ENCODE measurements at regions not wholly inside any gene's neighbourhood (a gene's known extent, or its start where the extent isn't known, plus 50 kb on each side); places are given as distances from the start of the nearest gene placed in this dataset.

GRCh38 chr5:6145616-6146237 is 232.6 kb downstream of the MED10 start:
- TF ChIP-seq TCF12 (IDR thresholded peaks at IDR 0.05; ENCODE audit: low read depth) (no peak), NFIC (IDR thresholded peaks at IDR 0.05) (no peak), RAD21 (IDR thresholded peaks at IDR 0.05; ENCODE audit: low read depth) (no peak), ZBTB7A (IDR thresholded peaks at IDR 0.05; ENCODE audit: low read depth) (no peak), CEBPB (IDR thresholded peaks at IDR 0.05) (no peak), TEAD4 (IDR thresholded peaks at IDR 0.05) (no peak), USF1 (IDR thresholded peaks at IDR 0.05) (no peak)

GRCh38 chr5:6143523-6143922 is 234.8 kb downstream of the MED10 start:
- TF ChIP-seq, protein P1, sequence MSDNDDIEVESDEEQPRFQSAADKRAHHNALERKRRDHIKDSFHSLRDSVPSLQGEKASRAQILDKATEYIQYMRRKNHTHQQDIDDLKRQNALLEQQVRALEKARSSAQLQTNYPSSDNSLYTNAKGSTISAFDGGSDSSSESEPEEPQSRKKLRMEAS (IDR thresholded peaks at IDR 0.05), result no peak
- TF ChIP-seq TAF1 (IDR thresholded peaks at IDR 0.05; ENCODE audit: low read depth) (no peak), REST (IDR thresholded peaks at IDR 0.05; ENCODE audit: low read depth) (no peak), CREB1 (IDR thresholded peaks at IDR 0.05; ENCODE audit: low read depth) (no peak), EP300 (IDR thresholded peaks at IDR 0.05; ENCODE audit: borderline replicate concordance) (no peak), RAD21 (IDR thresholded peaks at IDR 0.05; ENCODE audit: low read depth) (no peak), ZBTB7A (IDR thresholded peaks at IDR 0.05; ENCODE audit: low read depth) (no peak), CEBPB (IDR thresholded peaks at IDR 0.05) (no peak), FOXM1 (IDR thresholded peaks at IDR 0.05; ENCODE audit: borderline replicate concordance, low read depth) (no peak)

- TF ChIP-seq TAF1 (IDR thresholded peaks at IDR 0.05; ENCODE audit: low read depth), result no peak
- TF ChIP-seq CREB1 (IDR thresholded peaks at IDR 0.05; ENCODE audit: low read depth), result no peak
- TF ChIP-seq RAD21 (IDR thresholded peaks at IDR 0.05; ENCODE audit: low read depth), result no peak
- no peak for TF ChIP-seq TCF12 (IDR thresholded peaks at IDR 0.05; ENCODE audit: low read depth)
- no peak for TF ChIP-seq FOXM1 (IDR thresholded peaks at IDR 0.05; ENCODE audit: borderline replicate concordance, low read depth)
- no peak for TF ChIP-seq CEBPB (IDR thresholded peaks at IDR 0.05)
- TF ChIP-seq, protein P1 (IDR thresholded peaks at IDR 0.05), result no peak
- TF ChIP-seq YY1 (IDR thresholded peaks at IDR 0.05; ENCODE audit: low read depth), result no peak
- no peak for TF ChIP-seq EGR1 (IDR thresholded peaks at IDR 0.05)
- TF ChIP-seq NFIC (IDR thresholded peaks at IDR 0.05), result no peak
- TF ChIP-seq EP300 (IDR thresholded peaks at IDR 0.05; ENCODE audit: borderline replicate concordance), result no peak
- TF ChIP-seq ZBTB7A (IDR thresholded peaks at IDR 0.05; ENCODE audit: low read depth), result no peak
- no peak for TF ChIP-seq REST (IDR thresholded peaks at IDR 0.05; ENCODE audit: low read depth)
- TF ChIP-seq USF1 (IDR thresholded peaks at IDR 0.05), result no peak
- TF ChIP-seq TEAD4 (IDR thresholded peaks at IDR 0.05), result no peak
Observed at GRCh38 chr5:6142353-6142752, 236.0 kb downstream of the MED10 start.

GRCh38 chr5:6140219-6140618 is 238.1 kb downstream of the MED10 start:
- TF ChIP-seq CEBPB (IDR thresholded peaks at IDR 0.05) (no peak), EP300 (IDR thresholded peaks at IDR 0.05; ENCODE audit: borderline replicate concordance) (no peak), EGR1 (IDR thresholded peaks at IDR 0.05) (no peak), USF1 (IDR thresholded peaks at IDR 0.05) (no peak), FOXM1 (IDR thresholded peaks at IDR 0.05; ENCODE audit: borderline replicate concordance, low read depth) (no peak), TAF1 (IDR thresholded peaks at IDR 0.05; ENCODE audit: low read depth) (no peak), CREB1 (IDR thresholded peaks at IDR 0.05; ENCODE audit: low read depth) (no peak), NFIC (IDR thresholded peaks at IDR 0.05) (no peak), TCF12 (IDR thresholded peaks at IDR 0.05; ENCODE audit: low read depth) (no peak), YY1 (IDR thresholded peaks at IDR 0.05; ENCODE audit: low read depth) (no peak), ZBTB7A (IDR thresholded peaks at IDR 0.05; ENCODE audit: low read depth) (no peak)
- TF ChIP-seq, protein P1 (IDR thresholded peaks at IDR 0.05), result no peak

- no peak for TF ChIP-seq CEBPB (IDR thresholded peaks at IDR 0.05)
- no peak for TF ChIP-seq NFIC (IDR thresholded peaks at IDR 0.05)
- no peak for TF ChIP-seq CREB1 (IDR thresholded peaks at IDR 0.05; ENCODE audit: low read depth)
- TF ChIP-seq EP300 (IDR thresholded peaks at IDR 0.05; ENCODE audit: borderline replicate concordance), result no peak
- no peak for TF ChIP-seq TEAD4 (IDR thresholded peaks at IDR 0.05)
- no peak for TF ChIP-seq TAF1 (IDR thresholded peaks at IDR 0.05; ENCODE audit: low read depth)
- no peak for TF ChIP-seq RAD21 (IDR thresholded peaks at IDR 0.05; ENCODE audit: low read depth)
- TF ChIP-seq ZBTB7A (IDR thresholded peaks at IDR 0.05; ENCODE audit: low read depth), result no peak
- no peak for TF ChIP-seq USF1 (IDR thresholded peaks at IDR 0.05)
- no peak for TF ChIP-seq EGR1 (IDR thresholded peaks at IDR 0.05)
- TF ChIP-seq, protein P1 (IDR thresholded peaks at IDR 0.05), result no peak
- no peak for TF ChIP-seq YY1 (IDR thresholded peaks at IDR 0.05; ENCODE audit: low read depth)
- TF ChIP-seq TCF12 (IDR thresholded peaks at IDR 0.05; ENCODE audit: low read depth), result no peak
- no peak for TF ChIP-seq FOXM1 (IDR thresholded peaks at IDR 0.05; ENCODE audit: borderline replicate concordance, low read depth)
- no peak for TF ChIP-seq REST (IDR thresholded peaks at IDR 0.05; ENCODE audit: low read depth)
Observed at GRCh38 chr5:6135977-6136376, 242.4 kb downstream of the MED10 start.
